H1 (cell line): ENCODE measurements at regions not wholly inside any gene's neighbourhood (a gene's known extent, or its start where the extent isn't known, plus 50 kb on each side); places are given as distances from the start of the nearest gene placed in this dataset.

Source experiments
- CTCF ChIA-PET: fragments of 300-600 bp; sonication (Branson Sonifier 250); formaldehyde crosslinking; loops from one replicate; lab custom pipeline; 2021; ENCODE audit not compliant: partially characterized antibody; lab: Charles Lee
- POLR2A ChIA-PET: fragments of 300-600 bp; sonication (Branson Sonifier 250); formaldehyde crosslinking; loops from one replicate; lab custom pipeline; 2021; ENCODE audit warnings: inconsistent platforms; ENCODE audit not compliant: partially characterized antibody; lab: Charles Lee
- DNase-seq, 2 experiments: peaks; one replicate each; pipeline versions ENCODE4 v3.0.0 to v3.0.0-alpha.2; 2010 to 2022; ENCODE audit warnings: low spot score in 2 of 2, low read depth in 1 of 2, mixed read lengths in 1 of 2
- FAIRE-seq: peaks from 2 replicates; lab custom pipeline; 2011; peaks lifted over from hg19 to GRCh38; lab: Jason Lieb, UNC
- H2AFZ ChIP-seq: 2 replicates; pipeline ENCODE4 v1.8.1; 2012; ENCODE audit warnings: low read length, inconsistent platforms
- H2AK5ac ChIP-seq: 2 replicates; pipeline ENCODE4 v1.6.1; 2013; ENCODE audit warnings: low read depth, low read length
- H2BK120ac ChIP-seq: replicated peaks from 2 replicates; pipeline ENCODE3; 2013; ENCODE audit warnings: low read depth, low read length, inconsistent platforms
- H2BK12ac ChIP-seq: 2 replicates; pipeline ENCODE4 v1.6.1; 2013; ENCODE audit warnings: low read depth, low read length
- H2BK15ac ChIP-seq: 2 replicates; pipeline ENCODE4 v1.6.1; 2013; ENCODE audit warnings: low read length
- H2BK20ac ChIP-seq: 2 replicates; pipeline ENCODE4 v1.6.1; 2013; ENCODE audit warnings: low read length
- H2BK5ac ChIP-seq: 2 replicates; pipeline ENCODE4 v1.6.1; 2013; ENCODE audit warnings: low read depth, low read length
- H3K14ac ChIP-seq: 2 replicates; pipeline ENCODE4 v1.6.1; 2013; ENCODE audit warnings: inconsistent platforms; ENCODE audit not compliant: insufficient read length
- H3K18ac ChIP-seq: 2 replicates; pipeline ENCODE4 v1.6.1; 2013; ENCODE audit warnings: low read length; ENCODE audit errors: extremely low read depth
- H3K23ac ChIP-seq: 2 replicates; pipeline ENCODE4 v1.6.1; 2013; ENCODE audit warnings: inconsistent platforms; ENCODE audit not compliant: insufficient read length
- H3K23me2 ChIP-seq: 2 replicates; pipeline ENCODE4 v1.6.1; 2013; ENCODE audit warnings: low read depth, low read length
- H3K27ac ChIP-seq: 2 replicates; pipeline ENCODE4 v1.6.1; 2011; ENCODE audit warnings: low read depth, low read length, inconsistent platforms
- H3K27me3 ChIP-seq, 4 experiments: replicated peaks in 1 of 4; 1 replicate in 1 of 4; 2 replicates in 3 of 4; pipeline versions ENCODE4 v1.6.1 to v1.8.1; 2011 to 2013; ENCODE audit warnings: low read length in 3 of 4, mild to moderate bottlenecking in 3 of 4, inconsistent platforms in 2 of 4, mixed read lengths in 2 of 4, moderate library complexity in 1 of 4; ENCODE audit not compliant: control insufficient read depth in 3 of 4, insufficient read depth in 3 of 4; ENCODE audit errors: extremely low read depth in 1 of 4
- H3K36me3 ChIP-seq, 4 experiments: 2 replicates each; pipeline versions ENCODE4 v1.6.1 to v1.8.1; 2011 to 2013; ENCODE audit warnings: mild to moderate bottlenecking in 4 of 4, low read length in 3 of 4, moderate library complexity in 2 of 4, control low read depth in 1 of 4, inconsistent platforms in 1 of 4; ENCODE audit not compliant: insufficient read depth in 4 of 4, control insufficient read depth in 2 of 4
- H3K4ac ChIP-seq: replicated peaks from 2 replicates; pipeline ENCODE3; 2013; ENCODE audit warnings: low read length, low read depth, mixed read lengths, inconsistent platforms; ENCODE audit not compliant: insufficient read length
- H3K4me1 ChIP-seq, 4 experiments: replicated peaks in 1 of 4; 1 replicate in 1 of 4; 2 replicates in 3 of 4; pipeline versions ENCODE4 v1.6.1 to v1.8.1; 2011 to 2013; ENCODE audit warnings: low read length in 3 of 4, inconsistent platforms in 2 of 4, mixed read lengths in 1 of 4; ENCODE audit not compliant: insufficient read depth in 4 of 4, control insufficient read depth in 3 of 4
- H3K4me2 ChIP-seq, 2 experiments: 2 replicates each; pipeline versions ENCODE4 v1.6.1 to v1.8.1; 2011 to 2013; ENCODE audit warnings: low read depth in 2 of 2, low read length in 2 of 2, control low read depth in 1 of 2, inconsistent platforms in 1 of 2, mild to moderate bottlenecking in 1 of 2; ENCODE audit not compliant: insufficient read depth in 1 of 2
- H3K4me3 ChIP-seq, 4 experiments: fragments of 200-600, 300-600 bp in 1 of 4; sonication (generic), shearing (Covaris generic), sonication (Bioruptor Twin) in 1 of 4; 2 replicates each; pipeline versions ENCODE4 v1.5.1 to v1.8.1; 2011 to 2016; ENCODE audit warnings: low read length in 4 of 4, low read depth in 3 of 4, control low read depth in 2 of 4, inconsistent platforms in 2 of 4, mild to moderate bottlenecking in 2 of 4, mixed read lengths in 1 of 4, moderate library complexity in 1 of 4; ENCODE audit not compliant: insufficient read depth in 2 of 4; ENCODE audit errors: extremely low read depth in 1 of 4
- H3K56ac ChIP-seq: replicated peaks from 2 replicates; pipeline ENCODE3; 2013; ENCODE audit warnings: low read depth, mild to moderate bottlenecking, mixed read lengths, low read length, inconsistent platforms; ENCODE audit not compliant: insufficient read length
- H3K79me1 ChIP-seq: 2 replicates; pipeline ENCODE4 v1.6.1; 2013; ENCODE audit warnings: low read depth, low read length, control low read depth
- H3K79me2 ChIP-seq, 2 experiments: 2 replicates each; pipeline versions ENCODE4 v1.6.1 to v1.8.1; 2012 to 2013; ENCODE audit warnings: low read length in 2 of 2, mild to moderate bottlenecking in 2 of 2, inconsistent platforms in 1 of 2; ENCODE audit not compliant: insufficient read depth in 2 of 2, control insufficient read depth in 1 of 2
- H3K9ac ChIP-seq, 4 experiments: replicated peaks in 1 of 4; 1 replicate in 1 of 4; 2 replicates in 3 of 4; pipeline versions ENCODE4 v1.6.1 to v1.8.1; 2011 to 2013; ENCODE audit warnings: low read depth in 3 of 4, low read length in 3 of 4, control low read depth in 2 of 4, mild to moderate bottlenecking in 2 of 4, moderate library complexity in 2 of 4, inconsistent platforms in 1 of 4; ENCODE audit errors: extremely low read depth in 1 of 4
- H3K9me3 ChIP-seq, 2 experiments: 2 replicates each; pipeline versions ENCODE4 v1.6.1 to v1.8.1; 2012 to 2013; ENCODE audit warnings: mild to moderate bottlenecking in 2 of 2, moderate library complexity in 2 of 2, control low read depth in 1 of 2, inconsistent platforms in 1 of 2, low read depth in 1 of 2, low read length in 1 of 2, mixed read lengths in 1 of 2; ENCODE audit not compliant: insufficient read depth in 2 of 2
- H4K20me1 ChIP-seq, 2 experiments: replicated peaks in 1 of 2; 2 replicates each; pipeline versions ENCODE3 to v1.8.1; 2011 to 2013; ENCODE audit warnings: inconsistent platforms in 2 of 2, low read length in 2 of 2, mild to moderate bottlenecking in 1 of 2; ENCODE audit not compliant: insufficient read depth in 2 of 2, control insufficient read depth in 1 of 2
- H4K5ac ChIP-seq: 2 replicates; pipeline ENCODE4 v1.6.1; 2013; ENCODE audit warnings: low read length, low read depth, mixed read lengths, inconsistent platforms; ENCODE audit not compliant: insufficient read length
- H4K8ac ChIP-seq: 2 replicates; pipeline ENCODE4 v1.8.0; 2013; ENCODE audit warnings: mild to moderate bottlenecking, moderate library complexity, low read length, inconsistent platforms; ENCODE audit not compliant: insufficient read depth; ENCODE audit errors: extremely low read depth
- H4K91ac ChIP-seq: replicated peaks from 2 replicates; pipeline ENCODE3; 2013; ENCODE audit warnings: low read length, mixed read lengths, inconsistent platforms; ENCODE audit not compliant: insufficient read length
- ASH2L ChIP-seq: fragments of 200-600, 300-600 bp; sonication (generic); IDR thresholded peaks from one replicate; pipeline ENCODE4 v1.7.1; 2017; ENCODE audit warnings: low read length
- EZH2 ChIP-seq: fragments of 200-600 bp; sonication (generic); IDR thresholded peaks from 2 replicates; pipeline ENCODE4 v1.7.1; 2012; ENCODE audit warnings: low read depth, mild to moderate bottlenecking, moderate library complexity, low read length, inconsistent platforms; ENCODE audit not compliant: severe bottlenecking
- HDAC2 ChIP-seq, 2 experiments: fragments of 300-600 bp in 1 of 2; sonication (generic) in 1 of 2; IDR thresholded peaks; 2 replicates each; pipeline ENCODE4 v1.6.1; 2011 to 2012; ENCODE audit warnings: low read depth in 2 of 2, low read length in 2 of 2, mild to moderate bottlenecking in 2 of 2, moderate library complexity in 2 of 2, borderline replicate concordance in 1 of 2, inconsistent platforms in 1 of 2
- KDM1A ChIP-seq: fragments of 200-600, 300-600 bp; sonication (generic); IDR thresholded peaks from 2 replicates; pipeline ENCODE4 v1.7.1; 2016; ENCODE audit warnings: mild to moderate bottlenecking, low read length, borderline replicate concordance
- KDM4A ChIP-seq: IDR thresholded peaks from one replicate; pipeline ENCODE4 v1.7.1; 2012; ENCODE audit warnings: low read depth, mild to moderate bottlenecking, moderate library complexity, low read length, inconsistent platforms; ENCODE audit not compliant: severe bottlenecking
- RAD21 ChIP-seq, 2 experiments: IDR thresholded peaks in 1 of 2; conservative IDR thresholded peaks in 1 of 2; 2 replicates each; pipeline ENCODE4 v1.6.1; 2011; ENCODE audit warnings: low read depth in 2 of 2, low read length in 2 of 2, improper control_type of control experiment in 1 of 2, inconsistent platforms in 1 of 2, mild to moderate bottlenecking in 1 of 2, moderate library complexity in 1 of 2
- SP1 ChIP-seq: IDR thresholded peaks from 2 replicates; pipeline ENCODE4 v1.6.1; 2011; ENCODE audit warnings: low read depth, low read length
- SUZ12 ChIP-seq: fragments of 200-600 bp; sonication (generic); IDR thresholded peaks from 2 replicates; pipeline ENCODE4 v1.6.1; 2012; ENCODE audit warnings: mild to moderate bottlenecking, inconsistent platforms, low read length, moderate library complexity, mixed read lengths
- WGBS, 2 experiments: shearing (Covaris generic) in 1 of 2; methylation state at CpG; one replicate each; pipeline versions ENCODE4 v1.1.6 to v1.1.7; 2013 to 2015; ENCODE audit warnings: low lambda C conversion rate in 2 of 2, mixed read lengths in 2 of 2, inconsistent platforms in 1 of 2, low coverage in 1 of 2, missing lambda C conversion rate in 1 of 2; ENCODE audit not compliant: insufficient replicate concordance in 2 of 2, insufficient coverage in 1 of 2, insufficient read length in 1 of 2; ENCODE audit errors: extremely low coverage in 1 of 2, missing lambda C conversion rate in 1 of 2; 5-methylcytosine and 5-hydroxymethylcytosine counted together

- Histone ChIP-seq H3K14ac (no peak overlapping the region), H3K4ac (no peak overlapping the region), H2BK5ac (no peak overlapping the region), H4K20me1 (no peaks in the 10 kb centered on the region), H3K79me2 (no peaks in the 10 kb centered on the region), H3K56ac (no peak overlapping the region), H3K4me2 (peak overlapping the region; percentile 85 to 92), H3K18ac (no peak overlapping the region; the same call in 1 of the 2 replicates), H4K5ac (no peak overlapping the region), H3K36me3 (no peaks in the 10 kb centered on the region), H3K4me1 (peaks cover 6 to 18% (median 17%) of the 10 kb centered on the region in 4 experiments; a peak in 6 of 7 replicates), H4K8ac (no peak overlapping the region), H3K9me3 (no peaks in the 10 kb centered on the region), H2BK20ac (no peak overlapping the region), H4K91ac (no peak overlapping the region), H2BK120ac (no peak overlapping the region), H2BK12ac (no peak overlapping the region), H3K4me3 (peak overlapping the region; percentile 42 to 61 (median 48)), H3K27ac (no peak overlapping the region), H3K9ac (no peak overlapping the region), H3K79me1 (no peaks in the 10 kb centered on the region), H3K27me3 (peaks cover 3 to 20% (median 16%) of the 10 kb centered on the region in 4 experiments; a peak in 6 of 7 replicates), H2BK15ac (no peak overlapping the region), H3K23ac (no peak overlapping the region), H3K23me2 (peaks cover 2% of the 10 kb centered on the region; the same call in 1 of the 2 replicates), H2AFZ (no peak overlapping the region), H2AK5ac (no peak overlapping the region)
- peak in 1 of 2 experiments; percentile 59 for DNase-seq
- ChIA-PET CTCF (interaction anchor here (0.7 to 0.8 kb wide), 3 partner anchors 54 to 892 kb away, joined by 3 read pairs; no protein-coding TSS in a partner anchor), POLR2A (interaction anchor here (0.6 to 0.7 kb wide), 2 partner anchors 20 to 140 kb away, joined by 3 read pairs; no protein-coding TSS in a partner anchor)
- TF ChIP-seq EZH2 (peak; percentile 47), SUZ12 (peak; percentile 66; the same call in 1 of the 2 replicates), SP1 (no peak), ASH2L (peak; percentile 47), HDAC2 (IDR thresholded peaks at IDR 0.05; ENCODE audit: borderline replicate concordance in 1 of 2, low read depth in 2 of 2, low read length in 2 of 2) (peak; percentile 80 to 92; a peak in 2 of 4 replicates), KDM4A (peak; percentile 60), RAD21 (IDR thresholded peaks at IDR 0.05 in 1 of 2, conservative IDR thresholded peaks at IDR 0.05 in 1 of 2; ENCODE audit: low read depth in 2 of 2, low read length in 2 of 2) (no peak), KDM1A (peak; percentile 98)
- WGBS, 2 experiments, result 7% methylated on average over 53 of the region's 53 CpGs; no CpG with 5 or more reads in 1 of the 2 experiments
- FAIRE-seq, result no peak
Observed at GRCh38 chr3:44021651-44022594, 219.8 kb upstream of the TOPAZ1 start.
